VCaP (cell line): ENCODE measurements at regions not wholly inside any gene's neighbourhood (a gene's known extent, or its start where the extent isn't known, plus 50 kb on each side); places are given as distances from the start of the nearest gene placed in this dataset.
"Not testable (repeated sequence)": the region's sequence is repeated elsewhere in the genome, so short reads cannot be mapped to it uniquely, and the experiment has no call there.

Experiments used
- H3K27ac ChIP-seq: fragments of 450-650 bp; 2 replicates; pipeline ENCODE4 v1.5.1; 2017
- CTCF ChIP-seq: fragments of 450-650 bp; conservative IDR thresholded peaks from 2 replicates; pipeline ENCODE4 v1.5.1; 2017; ENCODE audit warnings: mild to moderate bottlenecking, moderate library complexity

DNA sequence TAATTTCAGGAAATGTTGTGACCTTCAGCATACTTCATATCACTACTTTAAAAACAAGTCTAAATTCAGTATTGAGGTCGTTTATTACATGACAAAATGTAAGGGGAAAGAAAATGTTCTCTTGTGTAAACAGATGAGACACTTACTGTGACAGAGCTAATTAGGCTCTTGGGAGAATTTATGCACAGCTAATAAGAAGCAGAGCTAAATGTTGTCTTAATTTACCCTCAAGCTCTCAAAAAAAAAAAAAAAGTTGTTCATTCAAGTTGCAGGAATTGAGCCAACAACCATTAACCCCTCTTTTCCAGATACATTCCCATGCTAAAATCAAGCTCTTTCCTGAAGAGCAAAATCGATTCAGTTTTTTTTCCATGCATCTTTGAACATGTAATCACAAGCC lies 1419.4 kb downstream of the FSCB start:
- H3K27ac ChIP-seq = no peak overlapping the region

GRCh38 chr14:43085819-43086218 lies 1421.3 kb downstream of the FSCB start:
- no peak overlapping the region for H3K27ac ChIP-seq
- TF ChIP-seq CTCF = no peak

More for the DNA sequence above, 1419.4 kb downstream of the FSCB start:
- no peak for TF ChIP-seq CTCF

- not testable (repeated sequence) for H3K27ac ChIP-seq
Observed at GRCh38 chr14:43067372-43067771, 1439.7 kb downstream of the FSCB start.

DNA sequence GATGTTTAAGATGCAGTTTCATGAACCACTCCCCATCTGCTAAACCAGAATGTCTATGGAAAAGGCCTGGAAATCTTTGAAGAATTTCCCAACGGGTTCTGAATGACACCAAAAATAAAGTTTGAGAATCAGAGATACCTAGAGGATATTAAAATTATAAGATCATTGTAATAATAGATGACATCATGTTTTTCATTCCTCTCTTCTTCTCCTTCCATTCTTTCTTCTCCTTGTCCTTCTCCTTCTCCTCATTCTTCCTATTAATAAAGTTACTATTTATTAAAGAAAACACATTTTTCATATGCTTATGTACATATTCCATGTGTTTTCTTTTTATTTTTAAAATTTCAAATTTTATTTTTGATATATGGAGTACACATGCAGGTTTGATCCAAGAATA lies 1449.4 kb downstream of the LRFN5 start:
- no peak overlapping the region for H3K27ac ChIP-seq
- no peak for TF ChIP-seq CTCF

DNA sequence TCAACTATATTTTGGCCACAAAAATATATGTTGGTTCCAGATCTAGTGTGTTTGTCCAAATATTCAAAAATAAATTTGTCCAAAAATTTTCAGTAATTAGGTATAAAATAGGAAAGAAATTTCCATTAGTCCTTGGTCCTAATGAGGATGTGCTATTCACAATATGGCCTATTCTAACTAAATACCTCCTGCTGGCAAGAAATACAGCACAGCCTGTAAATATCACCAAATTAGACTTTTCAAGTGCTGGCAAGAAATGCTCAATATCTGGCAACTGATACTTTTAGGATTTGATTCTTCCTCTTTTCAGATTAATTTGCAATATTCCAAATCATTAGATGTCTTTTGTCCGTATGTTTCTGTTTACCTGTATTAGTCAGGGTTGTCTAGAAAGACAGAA lies 1446.2 kb downstream of the LRFN5 start:
- no peak overlapping the region for H3K27ac ChIP-seq
- TF ChIP-seq CTCF = no peak

DNA sequence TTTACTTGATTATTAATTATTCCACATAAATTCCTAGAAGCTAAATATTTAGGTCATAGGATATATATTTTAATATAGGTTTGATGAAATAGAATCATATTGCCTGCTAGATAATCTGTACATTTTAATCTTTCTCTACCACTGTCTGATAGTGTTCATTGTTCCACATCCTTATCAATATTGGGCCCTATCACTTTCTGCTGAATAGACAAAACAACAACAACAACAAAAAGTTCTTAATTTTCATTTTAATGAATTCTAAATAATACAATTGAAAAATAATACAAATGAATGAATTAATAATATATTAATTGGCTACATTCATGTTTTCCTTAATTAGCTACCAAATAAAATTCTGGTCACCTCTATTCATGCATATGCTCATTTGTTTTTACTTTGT lies 1437.2 kb downstream of the LRFN5 start:
- TF ChIP-seq CTCF = no peak
- no peak overlapping the region for H3K27ac ChIP-seq

DNA sequence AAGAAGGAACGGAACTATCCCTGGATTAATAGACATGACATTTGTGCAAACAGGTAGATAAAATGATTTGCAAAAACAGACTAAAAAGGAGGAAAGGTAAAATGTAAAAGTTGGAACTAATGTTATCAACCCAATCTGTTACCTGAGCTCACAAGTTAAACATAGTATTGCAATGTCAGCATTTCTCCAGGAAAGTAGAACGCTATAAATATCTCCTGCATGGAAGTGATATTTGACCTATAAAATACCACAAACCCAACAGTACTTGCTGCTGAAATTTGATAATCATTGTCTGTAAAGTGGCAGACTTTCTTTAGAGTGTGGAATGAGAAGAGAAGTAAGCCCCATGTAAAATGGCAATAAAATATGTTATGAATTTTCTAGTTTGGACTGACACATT lies 1435.7 kb downstream of the LRFN5 start:
- TF ChIP-seq CTCF = no peak
- H3K27ac ChIP-seq = no peak overlapping the region

GRCh38 chr14:43041976-43042375 lies 1435.3 kb downstream of the LRFN5 start:
- H3K27ac ChIP-seq = no peak overlapping the region
- no peak for TF ChIP-seq CTCF
